OCI-LY7 (cell line): ENCODE measurements at regions not wholly inside any gene's neighbourhood (a gene's known extent, or its start where the extent isn't known, plus 50 kb on each side); places are given as distances from the start of the nearest gene placed in this dataset.

ENCODE experiments used
- BruUV-seq: library from RNA; stranded (reverse); fragments of 400-500 nt; replicated peaks from 2 replicates; lab custom pipeline; 2021; lab: Mats Ljungman, UMichigan
- CTCF ChIA-PET: fragments of 300-600 bp; sonication (Branson Sonifier 250); formaldehyde crosslinking; loops from one replicate; lab custom pipeline; 2022; ENCODE audit warnings: antibody characterized with exemption; ENCODE audit not compliant: unreplicated experiment; lab: Charles Lee
- POLR2A ChIA-PET: fragments of 300-600 bp; sonication (Branson Sonifier 250); formaldehyde crosslinking; loops from one replicate; lab custom pipeline; 2022; ENCODE audit warnings: antibody characterized with exemption; lab: Charles Lee
- DNase-seq: peaks from one replicate; pipeline ENCODE4 v3.0.0-alpha.2; 2015; ENCODE audit warnings: low spot score
- H2AFZ ChIP-seq: fragments of 200-600 bp; sonication (generic), shearing (Covaris generic); 2 replicates; pipeline ENCODE4 v1.6.1; 2014; ENCODE audit warnings: mild to moderate bottlenecking, antibody characterized with exemption, low read length, moderate library complexity
- H3K27ac ChIP-seq: fragments of 200-600 bp; sonication (generic); 2 replicates; pipeline ENCODE4 v1.5.1; 2014; ENCODE audit warnings: mixed run types, low read depth, mild to moderate bottlenecking, moderate library complexity, low read length, inconsistent platforms; ENCODE audit not compliant: poor library complexity, severe bottlenecking
- H3K36me3 ChIP-seq: fragments of 200-600 bp; sonication (generic); 2 replicates; pipeline ENCODE4 v1.6.1; 2014; ENCODE audit warnings: mild to moderate bottlenecking, antibody characterized with exemption, low read length, moderate library complexity, mixed read lengths; ENCODE audit not compliant: insufficient read depth
- H3K4me1 ChIP-seq: fragments of 200-600 bp; sonication (generic); 2 replicates; pipeline ENCODE4 v1.5.1; 2014; ENCODE audit warnings: mild to moderate bottlenecking, low read length; ENCODE audit not compliant: insufficient read depth, poor library complexity, severe bottlenecking
- H3K4me2 ChIP-seq: fragments of 200-600 bp; sonication (generic); 2 replicates; pipeline ENCODE4 v1.6.1; 2014; ENCODE audit warnings: mild to moderate bottlenecking, low read length
- H3K4me3 ChIP-seq: fragments of 200-600 bp; sonication (generic); 2 replicates; pipeline ENCODE4 v1.5.1; 2014; ENCODE audit warnings: mild to moderate bottlenecking, low read depth, low read length; ENCODE audit not compliant: poor library complexity, severe bottlenecking
- H3K79me2 ChIP-seq: fragments of 200-600 bp; sonication (generic); 2 replicates; pipeline ENCODE4 v1.6.1; 2016; ENCODE audit warnings: low read depth, mild to moderate bottlenecking, low read length, moderate library complexity, mixed read lengths; ENCODE audit not compliant: insufficient read depth
- H3K9me2 ChIP-seq: fragments of 200-600 bp; sonication (generic); 2 replicates; pipeline ENCODE4 v1.6.1; 2016; ENCODE audit warnings: mild to moderate bottlenecking, low read length, mixed read lengths; ENCODE audit not compliant: insufficient read depth
- H3K9me3 ChIP-seq: fragments of 200-600 bp; sonication (generic); 2 replicates; pipeline ENCODE4 v1.6.1; 2014; ENCODE audit warnings: mild to moderate bottlenecking, mixed run types, low read length, mixed read lengths
- H4K20me1 ChIP-seq: fragments of 200-600 bp; sonication (generic); 2 replicates; pipeline ENCODE4 v1.6.1; 2014; ENCODE audit warnings: mild to moderate bottlenecking, antibody characterized with exemption, low read length, moderate library complexity, mixed read lengths; ENCODE audit not compliant: insufficient read depth
- EZH2phosphoT487 ChIP-seq: fragments of 200-600 bp; sonication (generic); IDR thresholded peaks from 2 replicates; pipeline ENCODE4 v1.6.1; 2018; ENCODE audit warnings: low read depth, borderline replicate concordance, mild to moderate bottlenecking, mixed run types, antibody characterized with exemption, low read length, moderate library complexity, mixed read lengths
- intact Hi-C: fragments of 100-400 bp; cut with micrococcal nuclease; formaldehyde crosslinking; loops from one replicate; pipeline ENCODE4 v1.10.0; 2022; ENCODE audit not compliant: unreplicated experiment
- TF ChIP-seq, protein P1 (sequence below): fragments of 200-600 bp; sonication (generic); conservative IDR thresholded peaks from 2 replicates; pipeline ENCODE4 v1.5.1; 2014; ENCODE audit warnings: mild to moderate bottlenecking, antibody characterized with exemption, low read length, moderate library complexity, mixed read lengths

DNA sequence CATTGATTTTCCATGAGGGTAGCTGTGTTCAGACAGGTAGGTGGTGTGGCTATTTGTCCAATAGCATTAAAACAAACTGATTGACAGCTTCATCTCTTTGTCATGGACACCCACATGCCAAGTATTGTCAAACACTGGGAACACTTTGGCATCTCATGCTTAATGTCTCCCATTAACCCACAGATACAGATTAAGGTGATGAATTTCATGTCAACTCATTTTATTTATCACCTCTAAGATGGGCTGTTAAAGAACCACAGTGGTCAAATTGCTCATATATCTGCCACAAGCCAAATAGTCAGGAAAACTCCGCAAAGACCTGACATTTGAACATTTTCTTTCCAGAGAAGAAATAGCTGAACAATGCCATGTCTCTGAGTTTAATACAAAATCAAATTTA is 139.1 kb upstream of the SPTLC3 start:
- Histone ChIP-seq H3K4me3 (no peak overlapping the region), H3K36me3 (no peaks in the 10 kb centered on the region), H3K4me1 (no peaks in the 10 kb centered on the region), H2AFZ (no peak overlapping the region), H3K9me2 (no peaks in the 10 kb centered on the region), H3K4me2 (no peak overlapping the region), H3K79me2 (no peaks in the 10 kb centered on the region), H3K27ac (no peak overlapping the region), H4K20me1 (no peaks in the 10 kb centered on the region), H3K9me3 (no peaks in the 10 kb centered on the region)
- DNase-seq = no peak
- ChIA-PET POLR2A (interaction anchor here (0.7 kb wide), 1 partner anchor 296 kb away, joined by 3 read pairs; no protein-coding TSS in a partner anchor), CTCF (no interaction called here)
- no TSS peak for BruUV-seq
- TF ChIP-seq EZH2phosphoT487 = no peak
- TF ChIP-seq, protein P1, sequence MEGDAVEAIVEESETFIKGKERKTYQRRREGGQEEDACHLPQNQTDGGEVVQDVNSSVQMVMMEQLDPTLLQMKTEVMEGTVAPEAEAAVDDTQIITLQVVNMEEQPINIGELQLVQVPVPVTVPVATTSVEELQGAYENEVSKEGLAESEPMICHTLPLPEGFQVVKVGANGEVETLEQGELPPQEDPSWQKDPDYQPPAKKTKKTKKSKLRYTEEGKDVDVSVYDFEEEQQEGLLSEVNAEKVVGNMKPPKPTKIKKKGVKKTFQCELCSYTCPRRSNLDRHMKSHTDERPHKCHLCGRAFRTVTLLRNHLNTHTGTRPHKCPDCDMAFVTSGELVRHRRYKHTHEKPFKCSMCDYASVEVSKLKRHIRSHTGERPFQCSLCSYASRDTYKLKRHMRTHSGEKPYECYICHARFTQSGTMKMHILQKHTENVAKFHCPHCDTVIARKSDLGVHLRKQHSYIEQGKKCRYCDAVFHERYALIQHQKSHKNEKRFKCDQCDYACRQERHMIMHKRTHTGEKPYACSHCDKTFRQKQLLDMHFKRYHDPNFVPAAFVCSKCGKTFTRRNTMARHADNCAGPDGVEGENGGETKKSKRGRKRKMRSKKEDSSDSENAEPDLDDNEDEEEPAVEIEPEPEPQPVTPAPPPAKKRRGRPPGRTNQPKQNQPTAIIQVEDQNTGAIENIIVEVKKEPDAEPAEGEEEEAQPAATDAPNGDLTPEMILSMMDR = no peak
- intact Hi-C loops = no loop called here

DNA sequence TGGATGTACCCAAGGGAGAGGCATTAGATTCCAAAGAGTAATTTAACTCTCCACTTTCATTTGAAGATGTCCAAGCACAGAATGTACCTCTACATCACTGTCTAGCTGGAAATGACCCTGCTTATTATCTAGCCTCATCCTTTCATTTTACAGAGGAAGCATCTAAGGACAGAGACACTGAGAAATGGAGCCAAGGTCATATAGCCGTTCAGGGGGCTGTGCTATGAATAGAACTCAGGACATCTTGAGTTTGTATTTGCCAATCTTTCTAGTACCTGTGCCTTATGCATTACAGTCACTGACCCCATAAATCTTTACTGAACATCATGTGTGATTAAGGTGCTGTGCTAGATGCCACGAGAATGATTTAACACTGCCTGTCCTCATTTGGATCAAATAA is 138.2 kb upstream of the SPTLC3 start:
- no peaks in the 10 kb centered on the region for H3K9me2 ChIP-seq
- no peak for DNase-seq
- no peak overlapping the region for H3K4me2 ChIP-seq
- no peak overlapping the region for H3K4me3 ChIP-seq
- CTCF ChIA-PET = no interaction called here
- no peak overlapping the region for H3K27ac ChIP-seq
- H3K4me1 ChIP-seq = no peaks in the 10 kb centered on the region
- no peaks in the 10 kb centered on the region for H3K9me3 ChIP-seq
- no peak overlapping the region for H2AFZ ChIP-seq
- BruUV-seq = no TSS peak
- TF ChIP-seq, protein P1 = no peak
- TF ChIP-seq EZH2phosphoT487 = no peak
- no peaks in the 10 kb centered on the region for H3K79me2 ChIP-seq
- no peaks in the 10 kb centered on the region for H4K20me1 ChIP-seq
- intact Hi-C loops = no loop called here
- H3K36me3 ChIP-seq = no peaks in the 10 kb centered on the region
- POLR2A ChIA-PET = interaction anchor here (0.9 kb wide), 1 partner anchor 16 kb away, joined by 3 read pairs; no protein-coding TSS in a partner anchor

DNA sequence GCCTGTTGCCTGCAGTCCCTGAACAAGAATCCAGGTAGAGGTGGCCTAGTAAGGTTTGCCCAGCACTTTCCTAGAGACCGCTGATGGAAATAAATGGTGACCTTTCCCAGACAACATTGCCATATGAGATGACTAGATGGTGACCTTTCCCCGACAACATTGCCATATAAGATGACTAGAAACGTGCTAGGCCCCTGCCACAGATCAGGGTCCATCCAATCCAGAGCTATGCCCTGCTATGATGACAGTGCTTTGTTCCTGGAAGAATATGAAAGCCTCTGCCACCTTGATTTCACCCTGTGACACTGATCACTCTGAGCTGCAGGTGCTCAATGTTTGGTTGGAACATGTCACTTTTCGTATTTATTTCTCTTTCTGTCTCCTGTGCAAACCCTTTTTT is 133.8 kb upstream of the SPTLC3 start:
- BruUV-seq = no TSS peak
- intact Hi-C loops = no loop called here
- no peaks in the 10 kb centered on the region for H3K9me2 ChIP-seq
- POLR2A ChIA-PET = no interaction called here
- TF ChIP-seq EZH2phosphoT487 = no peak
- TF ChIP-seq, protein P1 = no peak
- no peaks in the 10 kb centered on the region for H3K9me3 ChIP-seq
- CTCF ChIA-PET = no interaction called here
- H2AFZ ChIP-seq = no peak overlapping the region
- no peak for DNase-seq
- no peaks in the 10 kb centered on the region for H4K20me1 ChIP-seq
- H3K36me3 ChIP-seq = no peaks in the 10 kb centered on the region
- no peaks in the 10 kb centered on the region for H3K4me1 ChIP-seq
- no peak overlapping the region for H3K4me2 ChIP-seq
- H3K4me3 ChIP-seq = no peak overlapping the region
- no peaks in the 10 kb centered on the region for H3K79me2 ChIP-seq
- no peak overlapping the region for H3K27ac ChIP-seq
